ENCODE measurements at regions not wholly inside any gene's neighbourhood (a gene's known extent, or its start where the extent isn't known, plus 50 kb on each side); places are given as distances from the start of the nearest gene placed in this dataset.
A peak's percentile ranks its signal among the peaks of the same experiment; 100 is the strongest.
"Not testable (repeated sequence)": the region's sequence is repeated elsewhere in the genome, so short reads cannot be mapped to it uniquely, and the experiment has no call there.

GRCh38 chr4:82171531-82172155 is 202.1 kb downstream of the HNRNPD start:
- no peak for DNase-seq

- no peak for DNase-seq
These were observed 224.0 kb downstream of the HNRNPD start for GRCh38 chr4:82149750-82150149.

- DNase-seq, result no peak
These were observed 227.9 kb downstream of the HNRNPD start for GRCh38 chr4:82145850-82146249.

GRCh38 chr4:82140422-82140821 is 233.4 kb downstream of the HNRNPD start:
- DNase-seq, result no peak

- DNase-seq, result no peak
These were observed 234.5 kb downstream of the HNRNPD start for GRCh38 chr4:82139287-82139686.

- DNase-seq, result no peak
These were observed 235.4 kb downstream of the HNRNPD start for GRCh38 chr4:82138374-82138773.

GRCh38 chr4:82136161-82136801 is 237.5 kb downstream of the HNRNPD start:
- no peak for DNase-seq

GRCh38 chr4:82128355-82128754 is 245.4 kb downstream of the HNRNPD start:
- DNase-seq, result no peak

GRCh38 chr4:82126512-82127040 is 247.2 kb downstream of the HNRNPD start:
- DNase-seq, result no peak

GRCh38 chr4:82125787-82126297 is 247.9 kb downstream of the HNRNPD start:
- no peak for DNase-seq

GRCh38 chr4:82124932-82125786 is 248.6 kb downstream of the HNRNPD start:
- DNase-seq, result peak; percentile 57

- peak; percentile 61 for DNase-seq
These were observed 249.4 kb downstream of the HNRNPD start for GRCh38 chr4:82124365-82124764.

- peak; percentile 30 for DNase-seq
These were observed 249.9 kb downstream of the HNRNPD start for GRCh38 chr4:82123934-82124333.

GRCh38 chr4:82115183-82115582 is 258.6 kb downstream of the HNRNPD start:
- not testable (repeated sequence) for DNase-seq

- DNase-seq, result no peak
These were observed 265.3 kb downstream of the HNRNPD start for GRCh38 chr4:82108506-82108905.

- DNase-seq, result no peak
These were observed 269.2 kb downstream of the HNRNPD start for GRCh38 chr4:82104578-82104977.

- no peak for DNase-seq
These were observed 273.7 kb downstream of the HNRNPD start for GRCh38 chr4:82099928-82100579.

GRCh38 chr4:82097504-82097903 is 276.3 kb downstream of the HNRNPD start:
- no peak for DNase-seq

- peak; percentile 69 for DNase-seq
These were observed 283.1 kb downstream of the HNRNPD start for GRCh38 chr4:82090717-82091116.

GRCh38 chr4:82084747-82085146 is 289.0 kb downstream of the HNRNPD start:
- DNase-seq, result no peak

- not testable (repeated sequence) for DNase-seq
These were observed 296.3 kb downstream of the HNRNPD start for GRCh38 chr4:82077471-82077995.

- DNase-seq, result no peak
These were observed 297.0 kb downstream of the HNRNPD start for GRCh38 chr4:82076809-82077208.

GRCh38 chr4:82076359-82076758 is 297.4 kb downstream of the HNRNPD start:
- DNase-seq, result no peak
